GM12891 (cell line): ENCODE measurements at regions not wholly inside any gene's neighbourhood (a gene's known extent, or its start where the extent isn't known, plus 50 kb on each side); places are given as distances from the start of the nearest gene placed in this dataset.

Experiments
- PAX5 ChIP-seq: IDR thresholded peaks from 2 replicates; pipeline ENCODE4 v1.6.1; 2011; ENCODE audit warnings: low read length, moderate library complexity, mild to moderate bottlenecking; ENCODE audit not compliant: insufficient read depth, severe bottlenecking
- POLR2A ChIP-seq: IDR thresholded peaks from 2 replicates; pipeline ENCODE4 v1.6.1; 2011; ENCODE audit warnings: low read depth, low read length, control low read depth
- POLR2AphosphoS5 ChIP-seq: IDR thresholded peaks from 2 replicates; pipeline ENCODE4 v1.6.1; 2011; ENCODE audit warnings: low read depth, low read length, control low read depth
- SPI1 ChIP-seq: IDR thresholded peaks from 2 replicates; pipeline ENCODE4 v1.6.1; 2011; ENCODE audit warnings: low read depth, low read length, control low read depth
- TAF1 ChIP-seq: IDR thresholded peaks from 2 replicates; pipeline ENCODE4 v1.6.1; 2011; ENCODE audit warnings: low read depth, low read length, control low read depth

- TF ChIP-seq POLR2A (no peak), POLR2AphosphoS5 (no peak), TAF1 (no peak), SPI1 (no peak), PAX5 (no peak)
These were observed 127.3 kb upstream of the MON1B start for GRCh38 chr16:77063676-77064016.
